ENCODE measurements at regions not wholly inside any gene's neighbourhood (a gene's known extent, or its start where the extent isn't known, plus 50 kb on each side); places are given as distances from the start of the nearest gene placed in this dataset.

- no peak overlapping the region for H2AK9ac ChIP-seq (replicated peaks; ENCODE audit: low read depth, low read length, poor library complexity)
- H2AK5ac ChIP-seq (ENCODE audit: low read depth, low read length) = no peak overlapping the region
- H2BK15ac ChIP-seq (ENCODE audit: low read depth, low read length) = no peak overlapping the region
- no peak overlapping the region for H4K5ac ChIP-seq (ENCODE audit: low read depth, low read length)
- no peak overlapping the region for H2BK20ac ChIP-seq (ENCODE audit: low read depth, low read length)
- no peak overlapping the region for H3K4ac ChIP-seq (ENCODE audit: low read depth, low read length)
- no peak overlapping the region for H3K4me2 ChIP-seq (ENCODE audit: low read depth, low read length)
- H3K4me1 ChIP-seq (ENCODE audit: control insufficient read depth, insufficient read depth, low read length) = no peaks in the 10 kb centered on the region
- no peak overlapping the region for H2AFZ ChIP-seq (replicated peaks; ENCODE audit: low read length, poor library complexity)
- no peak overlapping the region for H2BK120ac ChIP-seq (ENCODE audit: low read depth, low read length)
- TF ChIP-seq MXI1 (IDR thresholded peaks at IDR 0.05; ENCODE audit: borderline replicate concordance, low read depth, low read length) = no peak
- no peak for TF ChIP-seq SMC3 (IDR thresholded peaks at IDR 0.05; ENCODE audit: low read depth, low read length)
- TF ChIP-seq FOS (IDR thresholded peaks at IDR 0.05; ENCODE audit: low read depth, low read length) = no peak
- TF ChIP-seq NFE2L2 (IDR thresholded peaks at IDR 0.05; ENCODE audit: low read depth, low read length) = no peak
- no peak for TF ChIP-seq RAD21 (IDR thresholded peaks at IDR 0.05; ENCODE audit: low read length)
- no peak for TF ChIP-seq POLR2A (IDR thresholded peaks at IDR 0.05; ENCODE audit: low read depth, low read length)
- no peak for TF ChIP-seq CHD1 (IDR thresholded peaks at IDR 0.05; ENCODE audit: low read depth, low read length)
- TF ChIP-seq RCOR1 (IDR thresholded peaks at IDR 0.05; ENCODE audit: insufficient replicate concordance, low read length) = no peak
- no peak for TF ChIP-seq RFX5 (IDR thresholded peaks at IDR 0.05; ENCODE audit: low read depth, low read length)
- TF ChIP-seq, protein P1, sequence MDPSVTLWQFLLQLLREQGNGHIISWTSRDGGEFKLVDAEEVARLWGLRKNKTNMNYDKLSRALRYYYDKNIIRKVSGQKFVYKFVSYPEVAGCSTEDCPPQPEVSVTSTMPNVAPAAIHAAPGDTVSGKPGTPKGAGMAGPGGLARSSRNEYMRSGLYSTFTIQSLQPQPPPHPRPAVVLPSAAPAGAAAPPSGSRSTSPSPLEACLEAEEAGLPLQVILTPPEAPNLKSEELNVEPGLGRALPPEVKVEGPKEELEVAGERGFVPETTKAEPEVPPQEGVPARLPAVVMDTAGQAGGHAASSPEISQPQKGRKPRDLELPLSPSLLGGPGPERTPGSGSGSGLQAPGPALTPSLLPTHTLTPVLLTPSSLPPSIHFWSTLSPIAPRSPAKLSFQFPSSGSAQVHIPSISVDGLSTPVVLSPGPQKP (IDR thresholded peaks at IDR 0.05; ENCODE audit: borderline replicate concordance, low read depth, low read length) = no peak
- TF ChIP-seq MAFK (IDR thresholded peaks at IDR 0.05; ENCODE audit: low read depth, low read length) = no peak
- no peak overlapping the region for H4K8ac ChIP-seq (ENCODE audit: low read depth in 2 of 2, low read length in 2 of 2)
- in situ Hi-C loops (cut with MboI; ENCODE audit: low sequenced_read_pairs) (no loop called here), dilution Hi-C loops (cut with HindIII; ENCODE audit: low sequenced_read_pairs, unreplicated experiment) (no loop called here), intact Hi-C loops (cut with micrococcal nuclease) (no loop called here)
- no peak overlapping the region for H3K9ac ChIP-seq (ENCODE audit: low read depth, low read length)
- DNase-seq = no peak
- no peaks in the 10 kb centered on the region for H3K36me3 ChIP-seq (ENCODE audit: control insufficient read depth, insufficient read depth, low read length)
- no peaks in the 10 kb centered on the region for H3K9me1 ChIP-seq (ENCODE audit: insufficient read depth, low read length)
- no peak overlapping the region for H2BK5ac ChIP-seq (ENCODE audit: low read depth, low read length, poor library complexity, severe bottlenecking)
- H3K9me3 ChIP-seq (ENCODE audit: control insufficient read depth, insufficient read depth, low read length) = no peaks in the 10 kb centered on the region; the same call in 1 of the 2 replicates
- WGBS, 2 experiments (ENCODE audit: extremely low coverage in 2 of 2, insufficient read length in 1 of 2) = 100% methylated on average over 1 of the region's 6 CpGs; no CpG with 5 or more reads in 1 of the 2 experiments
- H3K56ac ChIP-seq (ENCODE audit: extremely low read depth, insufficient read depth, low read length) = no peak overlapping the region
- H3K79me1 ChIP-seq (ENCODE audit: low read depth in 1 of 2, low read length in 2 of 2) = no peaks in the 10 kb centered on the region
- ChIA-PET POLR2A (ENCODE audit: unreplicated experiment) (no interaction called here), CTCF (no interaction called here)
- no peak overlapping the region for H3K14ac ChIP-seq (replicated peaks; ENCODE audit: low read depth, low read length)
- BruUV-seq (replicated peaks) = no TSS peak
- no peak overlapping the region for H4K91ac ChIP-seq (ENCODE audit: insufficient read depth, low read depth, low read length)
- no peak overlapping the region for H3K18ac ChIP-seq (ENCODE audit: low read depth, low read length)
- ATAC-seq (ENCODE audit: low read depth) = no peak
- H3K23ac ChIP-seq (ENCODE audit: low read depth, low read length) = no peak overlapping the region
- H3K27ac ChIP-seq (ENCODE audit: insufficient read depth, low read length) = no peak overlapping the region
- H3K4me3 ChIP-seq (ENCODE audit: insufficient read depth, low read depth, low read length) = no peak overlapping the region
- no peaks in the 10 kb centered on the region for H4K20me1 ChIP-seq (ENCODE audit: insufficient read depth, low read length)
- no peaks in the 10 kb centered on the region for H3K27me3 ChIP-seq (ENCODE audit: control insufficient read depth, insufficient read depth, low read length)
These were observed 74.2 kb upstream of the MTPN start for GRCh38 chr7:136051203-136051928.
